Omental fat pad (tissue), 3 donors: ENCODE measurements at regions not wholly inside any gene's neighbourhood (a gene's known extent, or its start where the extent isn't known, plus 50 kb on each side); places are given as distances from the start of the nearest gene placed in this dataset.
"Not testable (repeated sequence)": the region's sequence is repeated elsewhere in the genome, so short reads cannot be mapped to it uniquely, and the experiment has no call there.

ENCODE experiments used
- ATAC-seq: fragments of 150-250 bp; one replicate; pipeline ENCODE4 v1.9.1; 2016; ENCODE audit warnings: mild to moderate bottlenecking, moderate library complexity; ENCODE audit not compliant: low FRiP score
- DNase-seq: peaks from one replicate; pipeline ENCODE4 v3.0.0-alpha.2; 2019; ENCODE audit warnings: low spot score
- CTCF ChIP-seq, 3 donors: fragments of 450-650 bp; IDR thresholded peaks; one replicate each; pipeline ENCODE4 v1.5.1; 2016 to 2017; ENCODE audit warnings: antibody characterized with exemption in 3 of 3, mild to moderate bottlenecking in 3 of 3, moderate library complexity in 2 of 3

- DNase-seq (no peak), ATAC-seq (no peak)
- TF ChIP-seq CTCF (IDR thresholded peaks at IDR 0.05): no peak
These were observed 101.8 kb upstream of the NAP1L1 start for GRCh38 chr12:76186131-76186906.

GRCh38 chr12:76183459-76184186 lies 99.1 kb upstream of the NAP1L1 start:
- no peak for TF ChIP-seq CTCF (IDR thresholded peaks at IDR 0.05)
- DNase-seq (peak; percentile 46), ATAC-seq (peak; percentile 93)

GRCh38 chr12:76180401-76181277 lies 96.2 kb upstream of the NAP1L1 start:
- no peak for TF ChIP-seq CTCF (IDR thresholded peaks at IDR 0.05)
- DNase-seq (no peak), ATAC-seq (no peak)

GRCh38 chr12:76178452-76178851 lies 94.0 kb upstream of the NAP1L1 start:
- ATAC-seq (no peak), DNase-seq (no peak)
- TF ChIP-seq CTCF (IDR thresholded peaks at IDR 0.05): no peak

GRCh38 chr12:76177821-76178220 lies 93.3 kb upstream of the NAP1L1 start:
- no peak for DNase-seq
- TF ChIP-seq CTCF (IDR thresholded peaks at IDR 0.05): no peak
- ATAC-seq: no peak

GRCh38 chr12:76176940-76177339 lies 92.5 kb upstream of the NAP1L1 start:
- no peak for TF ChIP-seq CTCF (IDR thresholded peaks at IDR 0.05)
- no peak for DNase-seq
- no peak for ATAC-seq

- ATAC-seq, DNase-seq: not testable (repeated sequence)
These were observed 91.5 kb upstream of the NAP1L1 start for GRCh38 chr12:76175946-76176345.
